Breast epithelium (tissue), 3 donors: ENCODE measurements at regions not wholly inside any gene's neighbourhood (a gene's known extent, or its start where the extent isn't known, plus 50 kb on each side); places are given as distances from the start of the nearest gene placed in this dataset.

Source experiments
- POLR2AphosphoS5 ChIP-seq, 3 donors: sonication (generic); formaldehyde crosslinking; IDR thresholded peaks; one replicate each; pipeline ENCODE4 v1.6.1; 2017; ENCODE audit warnings: antibody characterized with exemption in 3 of 3
- TF ChIP-seq, protein P1 (sequence below), 3 donors: fragments of 450-650 bp; IDR thresholded peaks; one replicate each; pipeline ENCODE4 v1.5.1; 2016 to 2017; ENCODE audit warnings: antibody characterized with exemption in 3 of 3, mild to moderate bottlenecking in 3 of 3, moderate library complexity in 3 of 3

DNA sequence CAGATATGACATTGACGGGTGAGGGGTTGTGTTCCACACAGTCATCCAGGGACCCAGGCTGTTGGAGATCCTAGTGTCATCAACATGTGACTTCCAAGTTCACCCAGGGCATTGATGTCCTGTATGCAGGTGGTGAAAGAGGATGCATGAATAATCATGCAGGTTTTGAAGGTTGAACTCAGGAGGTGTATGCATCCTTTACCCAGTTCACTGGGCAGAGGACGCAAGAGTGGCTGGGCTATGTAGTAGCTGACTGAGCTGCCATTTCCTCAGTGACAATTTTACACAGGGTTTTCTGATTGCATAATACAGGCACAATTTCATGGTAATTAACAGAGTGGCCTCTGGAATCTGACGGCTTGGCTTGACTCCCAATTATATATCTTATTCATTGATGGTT lies 323.0 kb downstream of the HS3ST1 start:
- TF ChIP-seq, protein P1, sequence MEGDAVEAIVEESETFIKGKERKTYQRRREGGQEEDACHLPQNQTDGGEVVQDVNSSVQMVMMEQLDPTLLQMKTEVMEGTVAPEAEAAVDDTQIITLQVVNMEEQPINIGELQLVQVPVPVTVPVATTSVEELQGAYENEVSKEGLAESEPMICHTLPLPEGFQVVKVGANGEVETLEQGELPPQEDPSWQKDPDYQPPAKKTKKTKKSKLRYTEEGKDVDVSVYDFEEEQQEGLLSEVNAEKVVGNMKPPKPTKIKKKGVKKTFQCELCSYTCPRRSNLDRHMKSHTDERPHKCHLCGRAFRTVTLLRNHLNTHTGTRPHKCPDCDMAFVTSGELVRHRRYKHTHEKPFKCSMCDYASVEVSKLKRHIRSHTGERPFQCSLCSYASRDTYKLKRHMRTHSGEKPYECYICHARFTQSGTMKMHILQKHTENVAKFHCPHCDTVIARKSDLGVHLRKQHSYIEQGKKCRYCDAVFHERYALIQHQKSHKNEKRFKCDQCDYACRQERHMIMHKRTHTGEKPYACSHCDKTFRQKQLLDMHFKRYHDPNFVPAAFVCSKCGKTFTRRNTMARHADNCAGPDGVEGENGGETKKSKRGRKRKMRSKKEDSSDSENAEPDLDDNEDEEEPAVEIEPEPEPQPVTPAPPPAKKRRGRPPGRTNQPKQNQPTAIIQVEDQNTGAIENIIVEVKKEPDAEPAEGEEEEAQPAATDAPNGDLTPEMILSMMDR (IDR thresholded peaks at IDR 0.05): no peak
- no peak for TF ChIP-seq POLR2AphosphoS5 (IDR thresholded peaks at IDR 0.05)
